ENCODE measurements at regions not wholly inside any gene's neighbourhood (a gene's known extent, or its start where the extent isn't known, plus 50 kb on each side); places are given as distances from the start of the nearest gene placed in this dataset.
A peak's percentile ranks its signal among the peaks of the same experiment; 100 is the strongest.

GRCh38 chrX:2620576-2620975, 70.5 kb upstream of the CD99 start:
- intact Hi-C loops (cut with DNase I; ENCODE audit: low total_unique reads), result no loop called here
- no peak for DNase-seq
- no peaks in the 10 kb centered on the region for H3K27me3 ChIP-seq
- no peaks in the 10 kb centered on the region for H3K4me1 ChIP-seq
- no peak overlapping the region for H3K27ac ChIP-seq
- H3K4me3 ChIP-seq, result no peak overlapping the region
- H3K9me3 ChIP-seq, result no peaks in the 10 kb centered on the region
- TF ChIP-seq, protein P1, sequence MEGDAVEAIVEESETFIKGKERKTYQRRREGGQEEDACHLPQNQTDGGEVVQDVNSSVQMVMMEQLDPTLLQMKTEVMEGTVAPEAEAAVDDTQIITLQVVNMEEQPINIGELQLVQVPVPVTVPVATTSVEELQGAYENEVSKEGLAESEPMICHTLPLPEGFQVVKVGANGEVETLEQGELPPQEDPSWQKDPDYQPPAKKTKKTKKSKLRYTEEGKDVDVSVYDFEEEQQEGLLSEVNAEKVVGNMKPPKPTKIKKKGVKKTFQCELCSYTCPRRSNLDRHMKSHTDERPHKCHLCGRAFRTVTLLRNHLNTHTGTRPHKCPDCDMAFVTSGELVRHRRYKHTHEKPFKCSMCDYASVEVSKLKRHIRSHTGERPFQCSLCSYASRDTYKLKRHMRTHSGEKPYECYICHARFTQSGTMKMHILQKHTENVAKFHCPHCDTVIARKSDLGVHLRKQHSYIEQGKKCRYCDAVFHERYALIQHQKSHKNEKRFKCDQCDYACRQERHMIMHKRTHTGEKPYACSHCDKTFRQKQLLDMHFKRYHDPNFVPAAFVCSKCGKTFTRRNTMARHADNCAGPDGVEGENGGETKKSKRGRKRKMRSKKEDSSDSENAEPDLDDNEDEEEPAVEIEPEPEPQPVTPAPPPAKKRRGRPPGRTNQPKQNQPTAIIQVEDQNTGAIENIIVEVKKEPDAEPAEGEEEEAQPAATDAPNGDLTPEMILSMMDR (IDR thresholded peaks at IDR 0.05), result no peak
- peaks cover 4 to 13% (median 11%) of the 10 kb centered on the region in 3 donors for H3K36me3 ChIP-seq

- H3K9me3 ChIP-seq, result no peaks in the 10 kb centered on the region
- no peak for DNase-seq
- no peak overlapping the region for H3K4me3 ChIP-seq
- H3K4me1 ChIP-seq, result peaks cover 0 to 6% (median 0%) of the 10 kb centered on the region in 4 donors
- peaks cover 4 to 9% (median 8%) of the 10 kb centered on the region in 3 donors for H3K36me3 ChIP-seq
- intact Hi-C loops (cut with DNase I; ENCODE audit: low total_unique reads), result no loop called here
- no peak overlapping the region for H3K27ac ChIP-seq
- TF ChIP-seq, protein P1 (IDR thresholded peaks at IDR 0.05), result no peak
- no peaks in the 10 kb centered on the region for H3K27me3 ChIP-seq
Measured at GRCh38 chrX:2618516-2618915, 72.6 kb upstream of the CD99 start.

DNA sequence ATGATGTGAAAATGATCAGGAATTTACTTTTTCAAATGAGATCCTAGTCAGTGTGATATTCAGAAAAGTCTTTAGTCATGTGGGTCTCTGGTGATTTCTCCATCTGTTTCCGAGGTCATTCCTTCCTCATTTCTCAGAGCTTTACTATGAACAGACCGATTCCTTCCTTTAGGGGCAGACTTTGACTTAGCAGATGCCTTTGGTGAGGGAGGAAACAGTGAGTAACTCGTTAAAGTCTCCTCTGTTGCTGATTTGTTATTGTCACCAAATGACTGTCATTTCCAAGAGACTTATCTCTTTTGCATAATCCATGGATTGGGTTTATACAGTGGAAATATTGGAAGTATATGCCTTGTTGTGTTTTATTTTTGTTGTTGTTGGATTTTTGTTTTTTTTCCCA, 76.2 kb upstream of the CD99 start:
- intact Hi-C loops (cut with DNase I; ENCODE audit: low total_unique reads), result no loop called here
- no peak for DNase-seq
- H3K27ac ChIP-seq, result peak overlapping the region in 1 of 2 donors; percentile 34

GRCh38 chrX:2610246-2611170, 80.6 kb upstream of the CD99 start:
- TF ChIP-seq, protein P1 (IDR thresholded peaks at IDR 0.05), result no peak
- no peak for DNase-seq
- intact Hi-C loops (cut with DNase I; ENCODE audit: low total_unique reads), result no loop called here
- Histone ChIP-seq H3K4me3 (peak overlapping the region; percentile 71 to 82), H3K9me3 (no peaks in the 10 kb centered on the region), H3K27ac (peak overlapping the region; percentile 72 to 83), H3K4me1 (peaks cover 0 to 26% (median 7%) of the 10 kb centered on the region in 4 donors), H3K36me3 (no peaks in the 10 kb centered on the region), H3K27me3 (no peaks in the 10 kb centered on the region)

More for the DNA sequence above, 76.2 kb upstream of the CD99 start:
- Histone ChIP-seq H3K36me3 (no peaks in the 10 kb centered on the region), H3K4me1 (peaks cover 0 to 14% (median 4%) of the 10 kb centered on the region in 4 donors), H3K9me3 (no peaks in the 10 kb centered on the region), H3K4me3 (no peak overlapping the region), H3K27me3 (no peaks in the 10 kb centered on the region)
- TF ChIP-seq, protein P1 (IDR thresholded peaks at IDR 0.05), result peak; percentile 43 to 46

DNA sequence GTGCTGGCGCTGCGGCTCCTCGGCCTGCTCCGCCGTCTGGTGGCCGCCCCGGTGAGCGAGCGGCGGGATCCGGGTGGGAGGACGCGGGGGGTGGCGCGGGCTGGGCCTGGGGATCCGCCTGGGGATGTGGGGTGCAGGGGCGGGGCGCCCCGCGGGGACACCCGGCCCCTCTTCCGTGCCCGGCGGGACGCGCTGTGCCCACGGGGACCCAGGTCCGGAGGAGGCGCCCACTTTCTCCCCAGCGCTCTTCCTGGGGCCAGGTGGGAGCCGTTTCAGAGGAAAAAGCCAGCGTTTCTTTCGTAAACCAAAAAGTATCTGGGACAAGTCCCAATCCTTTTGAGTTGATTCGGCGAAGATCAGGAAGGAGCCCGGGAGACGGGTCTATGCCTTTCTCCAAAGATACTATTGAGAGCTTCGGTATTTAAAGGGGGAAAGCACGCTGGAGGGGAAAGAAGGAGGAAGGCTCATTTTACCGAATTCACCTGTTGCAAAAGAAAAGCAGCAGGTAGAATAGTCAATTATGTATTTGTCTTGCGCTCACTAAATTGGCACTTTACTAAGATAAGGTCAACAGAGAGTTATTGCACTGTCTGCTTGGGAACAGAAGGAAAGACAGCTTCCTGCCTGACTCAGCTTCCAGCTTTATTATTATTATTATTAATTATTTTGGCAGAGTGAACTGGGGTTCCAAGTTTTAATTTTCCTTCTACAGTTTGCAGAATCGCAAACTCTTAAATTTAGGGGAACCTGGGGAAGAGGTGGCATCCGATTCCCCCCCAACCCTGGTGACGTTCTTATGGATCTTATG, 81.5 kb upstream of the CD99 start:
- TF ChIP-seq, protein P1 (IDR thresholded peaks at IDR 0.05), result no peak
- peak overlapping the region; percentile 72 to 83 for H3K27ac ChIP-seq
- DNase-seq, result no peak

More for the DNA sequence above, 81.5 kb upstream of the CD99 start:
- Histone ChIP-seq H3K4me1 (peaks cover 0 to 24% (median 7%) of the 10 kb centered on the region in 4 donors), H3K36me3 (no peaks in the 10 kb centered on the region), H3K27me3 (no peaks in the 10 kb centered on the region), H3K4me3 (peak overlapping the region; percentile 71 to 82), H3K9me3 (no peaks in the 10 kb centered on the region)
- intact Hi-C loops (cut with DNase I; ENCODE audit: low total_unique reads), result no loop called here

All from tibial artery (tissue), 4 donors.